MM.1S (cell line): ENCODE measurements at regions not wholly inside any gene's neighbourhood (a gene's known extent, or its start where the extent isn't known, plus 50 kb on each side); places are given as distances from the start of the nearest gene placed in this dataset.

Experiments used
- DNase-seq: peaks from one replicate; pipeline ENCODE4 v3.0.0-alpha.2; 2015
- H2AFZ ChIP-seq: fragments of 300-600 bp; sonication (generic); 2 replicates; pipeline ENCODE4 v1.6.0; 2016; ENCODE audit warnings: antibody characterized with exemption, low read length
- H3F3A ChIP-seq: fragments of 300-600 bp; sonication (generic); 2 replicates; pipeline ENCODE4 v1.6.1; 2016; ENCODE audit warnings: mild to moderate bottlenecking, antibody characterized with exemption, low read length, moderate library complexity, mixed read lengths; ENCODE audit not compliant: insufficient read depth
- H3K27ac ChIP-seq: fragments of 300-600 bp; sonication (generic); 2 replicates; pipeline ENCODE4 v1.5.1; 2016; ENCODE audit warnings: mild to moderate bottlenecking, low read length
- H3K27me3 ChIP-seq: fragments of 300-600 bp; sonication (generic); replicated peaks from 2 replicates; pipeline ENCODE4 v1.6.0; 2016; ENCODE audit warnings: low read length; ENCODE audit not compliant: insufficient read depth
- H3K36me3 ChIP-seq: fragments of 300-600 bp; sonication (generic); replicated peaks from 2 replicates; pipeline ENCODE4 v1.6.1; 2016; ENCODE audit warnings: mild to moderate bottlenecking, low read length, mixed read lengths; ENCODE audit not compliant: insufficient read depth
- H3K4me1 ChIP-seq: fragments of 300-600 bp; sonication (generic); 2 replicates; pipeline ENCODE4 v1.6.1; 2016; ENCODE audit warnings: low read length, mixed read lengths
- H3K4me2 ChIP-seq: fragments of 300-600 bp; sonication (generic); 2 replicates; pipeline ENCODE4 v1.6.0; 2016; ENCODE audit warnings: low read depth, low read length
- H3K4me3 ChIP-seq: fragments of 300-600 bp; sonication (generic); 2 replicates; pipeline ENCODE4 v1.5.1; 2016; ENCODE audit warnings: low read length, mixed read lengths
- H3K79me2 ChIP-seq: fragments of 300-600 bp; sonication (generic); 2 replicates; pipeline ENCODE4 v1.6.1; 2016; ENCODE audit warnings: mixed run types, low read length, mixed read lengths
- H3K9ac ChIP-seq: fragments of 300-600 bp; sonication (generic); 2 replicates; pipeline ENCODE4 v1.6.1; 2016; ENCODE audit warnings: low read length, mixed read lengths
- H3K9me2 ChIP-seq: fragments of 300-600 bp; sonication (generic); replicated peaks from 2 replicates; pipeline ENCODE4 v1.6.1; 2016; ENCODE audit warnings: mild to moderate bottlenecking, low read length, mixed read lengths; ENCODE audit not compliant: insufficient read depth
- H3K9me3 ChIP-seq: fragments of 300-600 bp; sonication (generic); replicated peaks from 2 replicates; pipeline ENCODE4 v1.6.1; 2016; ENCODE audit warnings: mild to moderate bottlenecking, low read length, mixed read lengths; ENCODE audit not compliant: insufficient read depth
- H4K20me1 ChIP-seq: fragments of 300-600 bp; sonication (generic); 2 replicates; pipeline ENCODE4 v1.6.1; 2016; ENCODE audit warnings: mild to moderate bottlenecking, low read length, moderate library complexity, mixed read lengths; ENCODE audit not compliant: insufficient read depth
- CTCF ChIP-seq: fragments of 300-600 bp; sonication (generic); IDR thresholded peaks from 2 replicates; pipeline ENCODE4 v1.5.1; 2016; ENCODE audit warnings: antibody characterized with exemption, low read length, mixed read lengths
- EZH2 ChIP-seq: fragments of 300-600 bp; sonication (generic); optimal IDR thresholded peaks from 2 replicates; pipeline ENCODE3; 2017; ENCODE audit warnings: low read depth, mild to moderate bottlenecking, antibody characterized with exemption, low read length, mixed read lengths
- EZH2phosphoT487 ChIP-seq: fragments of 300-600 bp; sonication (generic); IDR thresholded peaks from 2 replicates; pipeline ENCODE4 v1.6.1; 2018; ENCODE audit warnings: antibody characterized with exemption, low read length

GRCh38 chr3:40827942-40828688 lies 303.4 kb downstream of the ZNF621 start:
- H3K4me3 ChIP-seq = no peak overlapping the region
- no peak overlapping the region for H3K27ac ChIP-seq
- no peak for DNase-seq
- no peaks in the 10 kb centered on the region for H3K4me1 ChIP-seq
- no peaks in the 10 kb centered on the region for H3K9me3 ChIP-seq
- no peaks in the 10 kb centered on the region for H3K36me3 ChIP-seq
- no peaks in the 10 kb centered on the region for H3F3A ChIP-seq
- no peaks in the 10 kb centered on the region for H3K79me2 ChIP-seq
- no peaks in the 10 kb centered on the region for H3K27me3 ChIP-seq
- H3K9me2 ChIP-seq = no peaks in the 10 kb centered on the region
- H2AFZ ChIP-seq = no peak overlapping the region
- H3K4me2 ChIP-seq = no peak overlapping the region
- no peak overlapping the region for H3K9ac ChIP-seq
- no peaks in the 10 kb centered on the region for H4K20me1 ChIP-seq
- TF ChIP-seq CTCF (no peak), EZH2 (no peak), EZH2phosphoT487 (no peak)

DNA sequence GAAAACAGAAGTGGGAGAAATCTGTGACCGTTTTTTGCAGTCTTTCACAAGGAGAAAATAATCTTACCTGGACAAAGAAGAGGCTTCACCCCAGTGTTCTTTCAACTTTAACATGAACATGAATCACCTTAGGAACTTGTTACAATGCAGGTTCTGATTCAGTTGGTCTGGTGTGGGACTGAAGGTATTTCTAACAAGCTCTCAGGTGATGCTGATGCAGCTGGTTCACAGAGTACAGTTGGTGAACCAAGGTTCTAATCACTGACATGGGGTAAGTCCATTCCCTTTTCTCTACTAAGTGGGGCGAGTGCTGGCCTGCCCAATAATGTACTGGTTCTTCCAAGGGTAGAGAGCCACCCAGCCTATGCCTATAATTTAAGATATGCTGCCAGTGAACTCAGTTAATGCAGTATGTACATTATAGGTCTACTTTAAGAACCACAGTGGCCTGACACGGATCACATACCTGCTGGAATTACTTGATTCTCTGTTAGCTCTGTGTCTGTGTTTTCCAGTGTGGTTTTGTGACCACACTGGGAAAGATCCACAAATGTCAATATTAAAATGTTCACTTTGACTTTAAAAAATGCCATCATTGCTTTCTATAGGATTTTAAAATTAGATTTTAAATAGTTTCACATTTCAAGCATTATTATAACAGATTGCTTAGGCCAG lies 304.1 kb downstream of the ZNF621 start:
- no peak overlapping the region for H3K9ac ChIP-seq
- H3K27me3 ChIP-seq = no peaks in the 10 kb centered on the region
- no peak overlapping the region for H3K27ac ChIP-seq
- H2AFZ ChIP-seq = no peak overlapping the region
- no peaks in the 10 kb centered on the region for H3K79me2 ChIP-seq
- TF ChIP-seq CTCF (no peak), EZH2phosphoT487 (no peak), EZH2 (no peak)
- H4K20me1 ChIP-seq = no peaks in the 10 kb centered on the region
- DNase-seq = no peak
- H3K4me3 ChIP-seq = no peak overlapping the region
- H3K4me2 ChIP-seq = no peak overlapping the region
- no peaks in the 10 kb centered on the region for H3K36me3 ChIP-seq
- no peaks in the 10 kb centered on the region for H3K9me3 ChIP-seq
- no peaks in the 10 kb centered on the region for H3K4me1 ChIP-seq
- no peaks in the 10 kb centered on the region for H3F3A ChIP-seq
- no peaks in the 10 kb centered on the region for H3K9me2 ChIP-seq

- no peaks in the 10 kb centered on the region for H3K79me2 ChIP-seq
- H3K4me2 ChIP-seq = no peak overlapping the region
- no peak for DNase-seq
- H3K4me3 ChIP-seq = no peak overlapping the region
- H3F3A ChIP-seq = no peaks in the 10 kb centered on the region
- TF ChIP-seq EZH2phosphoT487 = no peak
- TF ChIP-seq EZH2 = no peak
- no peak for TF ChIP-seq CTCF
- H2AFZ ChIP-seq = no peak overlapping the region
- no peaks in the 10 kb centered on the region for H3K36me3 ChIP-seq
- H3K9me2 ChIP-seq = no peaks in the 10 kb centered on the region
- no peaks in the 10 kb centered on the region for H3K4me1 ChIP-seq
- H3K27ac ChIP-seq = no peak overlapping the region
- no peaks in the 10 kb centered on the region for H3K9me3 ChIP-seq
- H3K9ac ChIP-seq = no peak overlapping the region
- H3K27me3 ChIP-seq = no peaks in the 10 kb centered on the region
- H4K20me1 ChIP-seq = no peaks in the 10 kb centered on the region
Observed at GRCh38 chr3:40829876-40830275, 305.1 kb downstream of the ZNF621 start.
